ENCODE measurements at regions not wholly inside any gene's neighbourhood (a gene's known extent, or its start where the extent isn't known, plus 50 kb on each side); places are given as distances from the start of the nearest gene placed in this dataset.
"Not testable (repeated sequence)": the region's sequence is repeated elsewhere in the genome, so short reads cannot be mapped to it uniquely, and the experiment has no call there.

GRCh38 chr2:16096962-16097361 lies 156.6 kb downstream of the MYCN start:
- TF ChIP-seq ELF4 (IDR thresholded peaks at IDR 0.05) (no peak), FOXM1 (IDR thresholded peaks at IDR 0.05; ENCODE audit: borderline replicate concordance) (no peak), SP1 (IDR thresholded peaks at IDR 0.05) (no peak), NFRKB (IDR thresholded peaks at IDR 0.05) (no peak), ARNT (IDR thresholded peaks at IDR 0.05) (no peak), ZNF384 (IDR thresholded peaks at IDR 0.05) (no peak), BHLHE40 (IDR thresholded peaks at IDR 0.05; ENCODE audit: borderline replicate concordance) (no peak), FOXA1 (IDR thresholded peaks at IDR 0.05) (no peak), TARDBP (IDR thresholded peaks at IDR 0.05) (no peak), CTBP1 (IDR thresholded peaks at IDR 0.05; ENCODE audit: borderline replicate concordance) (no peak), L3MBTL2 (conservative IDR thresholded peaks at IDR 0.05) (no peak)
- no peak for DNase-seq (ENCODE audit: extremely low spot score)
- POLR2A ChIA-PET: no interaction called here
- CTCF ChIA-PET: no interaction called here

- POLR2A ChIA-PET: not testable (repeated sequence)
These were observed 155.1 kb downstream of the MYCN start for GRCh38 chr2:16095483-16095882.

GRCh38 chr2:16094811-16095210 lies 154.5 kb downstream of the MYCN start:
- ChIA-PET POLR2A (no interaction called here), CTCF (no interaction called here)
- no peak for DNase-seq (ENCODE audit: extremely low spot score)
- TF ChIP-seq LEF1 (IDR thresholded peaks at IDR 0.05; ENCODE audit: borderline replicate concordance): no peak

More at GRCh38 chr2:16095483-16095882, 155.1 kb downstream of the MYCN start:
- CTCF ChIA-PET; DNase-seq (ENCODE audit: extremely low spot score): not testable (repeated sequence)

- POLR2A ChIA-PET: interaction anchor here (1.0 kb wide), 1 partner anchor 154 kb away, joined by 4 read pairs; no protein-coding TSS in a partner anchor
- DNase-seq (ENCODE audit: extremely low spot score): no peak
- no peak for TF ChIP-seq FOXK2 (IDR thresholded peaks at IDR 0.05)
- no peak for TF ChIP-seq SUZ12 (IDR thresholded peaks at IDR 0.05)
- no peak for TF ChIP-seq ZNF384 (IDR thresholded peaks at IDR 0.05)
- no peak for TF ChIP-seq NFRKB (IDR thresholded peaks at IDR 0.05)
- TF ChIP-seq TARDBP (IDR thresholded peaks at IDR 0.05): no peak
- CTCF ChIA-PET: no interaction called here
These were observed 153.5 kb downstream of the MYCN start for GRCh38 chr2:16093639-16094529.

GRCh38 chr2:16092861-16093638 lies 152.7 kb downstream of the MYCN start:
- no peak for TF ChIP-seq L3MBTL2 (conservative IDR thresholded peaks at IDR 0.05)
- TF ChIP-seq PKNOX1 (IDR thresholded peaks at IDR 0.05): no peak
- TF ChIP-seq ELF4 (IDR thresholded peaks at IDR 0.05): no peak
- TF ChIP-seq BHLHE40 (IDR thresholded peaks at IDR 0.05; ENCODE audit: borderline replicate concordance): no peak
- no peak for TF ChIP-seq SUZ12 (IDR thresholded peaks at IDR 0.05)
- no peak for TF ChIP-seq FOXK2 (IDR thresholded peaks at IDR 0.05)
- no peak for TF ChIP-seq TARDBP (IDR thresholded peaks at IDR 0.05)
- no peak for TF ChIP-seq LEF1 (IDR thresholded peaks at IDR 0.05; ENCODE audit: borderline replicate concordance)
- TF ChIP-seq ARNT (IDR thresholded peaks at IDR 0.05): no peak
- no peak for TF ChIP-seq ZNF384 (IDR thresholded peaks at IDR 0.05)
- TF ChIP-seq NFRKB (IDR thresholded peaks at IDR 0.05): no peak
- no peak for TF ChIP-seq FOXA1 (IDR thresholded peaks at IDR 0.05)
- no peak for TF ChIP-seq CTBP1 (IDR thresholded peaks at IDR 0.05; ENCODE audit: borderline replicate concordance)
- TF ChIP-seq HDGF (IDR thresholded peaks at IDR 0.05; ENCODE audit: borderline replicate concordance): no peak
- no peak for TF ChIP-seq SP1 (IDR thresholded peaks at IDR 0.05)
- TF ChIP-seq FOXM1 (IDR thresholded peaks at IDR 0.05; ENCODE audit: borderline replicate concordance): no peak
- DNase-seq (ENCODE audit: extremely low spot score): no peak
- CTCF ChIA-PET: no interaction called here
- POLR2A ChIA-PET: no interaction called here

GRCh38 chr2:16091576-16092282 lies 151.4 kb downstream of the MYCN start:
- DNase-seq (ENCODE audit: extremely low spot score): no peak
- ChIA-PET POLR2A (no interaction called here), CTCF (no interaction called here)
- TF ChIP-seq ARNT (IDR thresholded peaks at IDR 0.05) (no peak), FOXK2 (IDR thresholded peaks at IDR 0.05) (no peak), NFRKB (IDR thresholded peaks at IDR 0.05) (no peak), ZNF384 (IDR thresholded peaks at IDR 0.05) (no peak), HDGF (IDR thresholded peaks at IDR 0.05; ENCODE audit: borderline replicate concordance) (no peak), ELF4 (IDR thresholded peaks at IDR 0.05) (no peak), BHLHE40 (IDR thresholded peaks at IDR 0.05; ENCODE audit: borderline replicate concordance) (no peak), CTBP1 (IDR thresholded peaks at IDR 0.05; ENCODE audit: borderline replicate concordance) (no peak), SUZ12 (IDR thresholded peaks at IDR 0.05) (no peak), LEF1 (IDR thresholded peaks at IDR 0.05; ENCODE audit: borderline replicate concordance) (no peak), PKNOX1 (IDR thresholded peaks at IDR 0.05) (no peak), SP1 (IDR thresholded peaks at IDR 0.05) (no peak), FOXA1 (IDR thresholded peaks at IDR 0.05) (no peak), FOXM1 (IDR thresholded peaks at IDR 0.05; ENCODE audit: borderline replicate concordance) (no peak), L3MBTL2 (conservative IDR thresholded peaks at IDR 0.05) (no peak), TARDBP (IDR thresholded peaks at IDR 0.05) (no peak)
